Hypothalamus (tissue), 51 donors: ENCODE measurements at regions not wholly inside any gene's neighbourhood (a gene's known extent, or its start where the extent isn't known, plus 50 kb on each side); places are given as distances from the start of the nearest gene placed in this dataset.
"Not testable (repeated sequence)": the region's sequence is repeated elsewhere in the genome, so short reads cannot be mapped to it uniquely, and the experiment has no call there.

Experiments used
- DNase-seq, 51 donors: peaks; one replicate each; lab custom pipeline; 2025; lab: John Stamatoyannopoulos, UW

DNA sequence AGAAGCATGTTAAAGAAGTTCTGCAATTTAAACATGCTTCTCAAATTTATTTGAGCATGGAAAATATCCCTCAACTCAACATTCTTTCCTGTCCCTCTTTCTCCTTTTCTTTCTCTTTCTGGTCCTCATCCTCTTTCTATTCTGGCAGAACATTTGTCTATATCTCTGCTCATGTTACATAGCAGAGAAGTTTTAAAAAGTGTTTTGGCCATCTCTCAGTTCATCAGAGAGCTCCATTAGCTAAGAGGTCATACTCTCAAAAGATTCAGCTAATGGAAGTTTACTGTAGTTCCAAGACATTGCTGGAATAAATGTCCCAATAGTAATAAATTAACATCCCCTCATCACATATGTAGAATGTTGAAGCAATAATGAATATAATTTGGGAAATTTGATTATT, 53.5 kb downstream of the XCL2 start:
- no peak for DNase-seq

DNA sequence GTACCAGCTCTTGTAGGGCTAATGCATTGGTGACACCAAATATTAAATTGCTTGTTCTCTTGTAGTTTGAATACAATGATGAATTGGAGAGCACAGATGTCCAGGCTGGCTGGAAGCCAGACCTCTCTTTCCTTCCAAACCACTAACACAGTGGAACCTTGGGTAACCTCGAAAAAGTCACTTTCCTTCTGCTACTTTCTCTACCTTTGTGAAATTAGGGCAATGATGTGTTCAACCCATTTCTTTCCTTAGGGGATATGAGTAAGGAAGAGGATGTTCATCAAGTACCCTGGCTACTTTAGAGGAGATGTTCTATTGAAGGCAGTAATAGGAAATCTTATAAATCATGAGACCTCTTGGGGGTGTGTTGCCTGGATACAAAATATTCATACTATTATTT, 55.7 kb downstream of the XCL2 start:
- no peak for DNase-seq

DNA sequence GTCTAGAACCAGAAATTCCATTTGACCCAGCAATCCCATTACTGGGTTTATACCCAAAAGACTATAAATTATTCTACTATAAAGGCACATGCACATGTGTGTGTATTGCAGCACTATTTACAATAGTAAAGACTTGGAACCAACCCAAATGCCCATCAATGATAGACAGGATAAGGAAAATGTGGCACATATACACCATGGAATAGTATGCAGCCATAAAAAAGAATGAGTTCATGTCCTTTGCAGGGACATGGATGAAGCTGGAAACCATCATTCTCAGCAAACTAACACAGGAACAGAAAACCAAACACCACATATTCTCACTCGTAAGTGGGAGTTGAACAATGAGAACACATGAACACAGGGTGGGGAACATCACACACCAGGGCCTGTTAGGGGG, 57.0 kb downstream of the XCL2 start:
- DNase-seq, result not testable (repeated sequence)

DNA sequence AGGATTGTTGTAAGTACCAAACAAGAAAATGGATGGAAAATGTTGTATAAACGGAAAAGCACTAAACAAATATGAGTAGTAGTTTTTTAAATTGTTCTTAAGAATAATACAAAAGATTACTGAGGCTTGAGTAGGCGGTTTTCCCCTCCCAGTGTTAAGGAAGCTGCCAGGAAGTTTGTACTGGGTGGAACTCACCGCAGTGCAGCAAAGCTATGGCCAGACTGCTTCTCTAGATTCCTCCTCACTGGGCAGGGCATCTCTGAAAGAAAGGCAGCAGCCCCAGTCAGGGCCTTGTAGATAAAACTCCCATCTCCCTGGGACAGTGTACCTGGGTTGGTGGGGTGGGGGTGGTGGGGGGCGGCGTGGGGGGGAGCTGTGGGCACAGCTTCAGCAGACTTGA, 58.7 kb downstream of the XCL2 start:
- no peak for DNase-seq

DNA sequence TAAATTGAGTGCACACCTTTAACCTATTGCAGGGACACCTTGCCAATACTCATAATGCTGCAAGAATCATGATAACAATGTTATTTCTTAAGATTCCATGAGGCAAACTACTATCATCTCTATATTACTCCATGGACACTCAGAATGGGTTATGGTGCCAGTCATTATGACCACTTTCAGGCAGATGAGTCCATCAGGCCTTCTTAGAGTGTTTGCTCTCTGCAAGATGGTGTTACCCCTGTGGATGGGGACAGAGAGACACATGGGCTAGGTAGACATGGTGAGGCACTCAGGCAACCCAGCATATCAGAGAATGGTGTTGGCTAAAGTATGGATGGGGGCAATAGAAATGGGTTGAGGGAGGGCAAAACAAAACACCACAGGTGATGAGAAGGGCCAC, 59.7 kb downstream of the XCL2 start:
- DNase-seq, result no peak

DNA sequence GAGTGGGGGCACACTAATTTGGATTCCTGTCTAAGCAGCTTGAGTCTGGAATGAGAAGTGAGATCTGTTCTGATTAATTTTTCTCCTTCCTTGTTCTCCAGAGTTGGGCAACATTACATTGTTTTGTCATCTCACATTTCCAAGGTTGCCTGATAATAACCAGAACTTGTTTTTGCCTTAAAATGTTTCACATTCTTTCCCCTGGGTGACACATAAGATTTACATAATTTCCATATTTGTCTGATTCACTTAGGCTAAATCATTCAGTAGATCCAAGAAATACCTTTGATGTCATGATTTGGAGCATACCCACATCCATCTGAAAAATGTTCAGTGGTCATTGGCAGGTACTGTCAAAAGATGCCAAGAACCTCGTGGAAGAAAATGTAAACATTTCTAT, 60.3 kb downstream of the XCL2 start:
- no peak for DNase-seq

DNA sequence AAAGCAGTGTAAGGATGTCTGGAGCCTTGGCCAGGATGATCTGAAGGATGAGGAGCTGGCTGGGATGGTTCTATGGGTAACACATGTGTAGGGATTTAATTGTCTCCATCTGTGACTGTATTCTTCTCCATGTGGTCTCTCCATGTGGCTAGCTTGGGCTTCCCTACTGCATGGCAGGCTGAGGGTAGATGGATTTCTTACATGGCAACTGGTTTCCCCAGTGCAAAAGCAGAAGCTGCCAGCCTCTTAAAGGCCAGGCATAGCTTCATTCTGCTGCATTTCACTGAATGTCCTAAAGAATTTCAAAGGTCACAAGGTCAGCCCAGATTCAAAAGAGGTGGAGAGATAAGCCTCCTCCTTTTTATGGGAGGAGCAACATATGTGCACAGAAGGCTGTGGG, 61.7 kb downstream of the XCL2 start:
- DNase-seq, result no peak

DNA sequence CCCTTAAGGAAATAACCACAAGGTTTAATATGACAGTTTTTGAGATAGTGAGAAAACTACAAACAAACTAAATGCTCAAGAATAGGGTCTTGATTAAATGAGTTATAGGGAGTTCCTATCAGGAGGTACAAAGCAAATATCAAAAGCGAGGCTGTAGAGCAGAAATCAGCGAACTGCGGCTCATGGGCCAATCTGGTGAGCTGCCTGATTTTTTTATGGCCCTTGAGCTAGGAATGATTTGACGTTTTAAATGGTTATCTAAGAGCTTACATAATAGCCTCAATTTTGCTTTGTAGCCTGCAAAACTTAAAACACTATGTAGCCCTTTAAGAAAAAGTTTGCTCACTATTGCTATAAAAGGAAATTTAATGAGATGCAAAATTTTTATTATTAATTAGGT, 62.2 kb downstream of the XCL2 start:
- DNase-seq, result no peak

DNA sequence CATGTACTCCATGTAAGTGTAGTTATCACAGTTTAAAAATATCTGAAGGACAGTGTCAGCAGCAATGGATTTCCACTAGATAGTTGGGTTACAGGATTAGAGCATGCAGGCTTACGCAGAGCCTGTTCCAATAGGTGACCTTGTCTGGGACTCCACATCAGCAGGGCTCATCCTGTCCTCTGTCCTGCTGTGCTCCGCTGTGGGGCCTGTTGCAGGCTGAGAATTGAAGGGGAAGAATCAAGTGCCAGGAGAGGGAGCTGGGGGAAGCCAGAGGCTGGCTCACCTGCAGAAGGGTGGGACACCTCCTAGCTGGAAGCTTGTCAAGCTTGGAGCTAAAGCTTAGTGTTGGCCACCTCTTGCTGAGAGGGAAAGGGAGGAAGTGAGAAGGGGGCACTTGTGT, 62.8 kb downstream of the XCL2 start:
- no peak for DNase-seq

DNA sequence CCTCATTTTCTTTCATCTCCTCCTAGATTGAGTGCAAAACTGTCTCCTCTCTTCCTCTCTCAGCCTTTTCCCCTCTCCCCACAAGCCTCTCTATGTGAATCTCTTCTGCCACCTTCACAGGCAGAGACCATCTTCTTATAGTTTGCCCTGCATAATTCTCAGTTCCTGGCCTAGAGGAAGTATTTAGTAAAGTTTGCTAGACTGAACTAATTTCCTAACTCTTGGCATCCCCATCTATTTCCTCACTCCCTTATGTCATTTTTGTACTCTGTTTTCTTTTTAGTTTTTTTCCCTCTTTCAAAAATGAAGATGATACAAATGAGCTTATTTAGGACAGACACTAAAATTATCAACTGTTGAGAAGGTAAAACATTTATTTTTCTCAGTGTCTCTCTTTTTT, 66.0 kb downstream of the XCL2 start:
- no peak for DNase-seq

DNA sequence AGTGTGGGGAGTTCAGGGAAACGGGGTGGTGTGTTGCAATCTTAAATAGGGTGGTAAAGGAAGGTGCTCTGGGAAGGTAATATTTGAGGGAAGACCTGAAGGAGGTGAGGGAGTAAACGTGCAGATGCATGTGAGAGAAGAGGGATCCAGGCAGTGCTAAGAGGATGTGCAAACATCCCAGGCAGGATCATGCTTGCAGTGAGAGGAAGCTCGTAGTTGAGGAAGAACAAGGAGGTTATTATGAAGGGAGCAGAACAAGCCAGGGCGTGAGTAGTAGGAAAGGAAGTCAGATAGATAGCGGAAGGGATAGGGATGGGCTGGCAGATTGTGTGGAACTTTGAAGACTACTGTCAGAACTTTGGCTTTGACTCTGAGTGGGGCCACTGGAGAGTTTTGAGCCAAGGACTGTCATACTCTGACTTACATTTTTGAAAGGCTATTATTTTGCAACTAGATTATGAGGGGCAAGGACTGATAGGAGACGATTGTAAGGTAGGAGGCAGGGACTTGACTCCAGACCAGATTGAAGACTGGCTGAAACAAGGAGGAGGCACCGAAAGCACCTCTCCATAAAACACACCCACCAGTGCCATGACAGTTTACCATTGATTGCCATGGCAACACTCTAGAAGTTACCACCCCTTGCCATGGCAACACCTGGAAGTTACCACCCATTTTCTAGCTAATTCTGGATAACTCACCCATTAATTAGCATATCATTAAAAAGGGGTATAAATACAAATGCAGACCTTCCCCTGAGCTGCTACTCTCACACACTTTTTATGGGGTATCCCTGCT, 67.0 kb downstream of the XCL2 start:
- DNase-seq, result peak in 1 of 51 donors; percentile 6

DNA sequence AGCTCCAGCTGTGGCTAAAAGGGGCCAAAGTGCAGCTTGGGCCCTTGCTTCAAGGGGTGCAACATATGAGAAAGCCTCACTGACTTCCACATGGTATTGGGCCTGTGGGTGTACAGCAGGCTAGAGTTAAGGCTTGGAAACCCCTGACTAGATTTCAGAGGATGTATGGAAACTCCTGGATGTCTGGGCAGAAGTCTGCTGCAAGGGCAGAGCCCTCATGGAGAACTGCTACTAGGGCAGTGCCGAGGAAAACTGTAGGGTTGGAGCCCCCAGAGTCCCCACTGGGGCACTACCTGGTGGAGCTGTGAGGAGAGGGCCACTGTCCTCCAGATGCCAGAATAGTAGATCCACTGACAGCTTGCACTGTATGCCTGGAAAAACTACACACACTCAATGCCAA, 69.5 kb downstream of the XCL2 start:
- no peak for DNase-seq

DNA sequence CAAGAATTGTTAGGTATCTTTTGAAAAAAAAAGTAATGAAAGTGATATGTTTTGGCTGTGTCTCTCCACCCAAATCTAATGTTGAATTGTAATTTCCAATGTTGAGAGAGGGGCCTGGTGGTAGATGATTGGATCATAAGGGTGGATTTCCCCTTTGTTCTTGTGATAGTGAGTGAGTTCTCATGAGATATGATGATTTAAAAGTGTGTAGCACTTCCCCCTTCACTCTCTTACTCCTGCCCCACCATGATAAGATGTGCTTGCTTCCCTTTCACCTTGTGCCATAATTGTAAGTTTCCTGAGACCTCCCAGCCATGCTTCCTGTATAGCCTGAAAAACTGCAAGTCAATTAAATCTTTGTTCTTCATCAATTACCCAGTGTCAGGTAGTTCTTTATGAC, 70.7 kb downstream of the XCL2 start:
- DNase-seq, result no peak

DNA sequence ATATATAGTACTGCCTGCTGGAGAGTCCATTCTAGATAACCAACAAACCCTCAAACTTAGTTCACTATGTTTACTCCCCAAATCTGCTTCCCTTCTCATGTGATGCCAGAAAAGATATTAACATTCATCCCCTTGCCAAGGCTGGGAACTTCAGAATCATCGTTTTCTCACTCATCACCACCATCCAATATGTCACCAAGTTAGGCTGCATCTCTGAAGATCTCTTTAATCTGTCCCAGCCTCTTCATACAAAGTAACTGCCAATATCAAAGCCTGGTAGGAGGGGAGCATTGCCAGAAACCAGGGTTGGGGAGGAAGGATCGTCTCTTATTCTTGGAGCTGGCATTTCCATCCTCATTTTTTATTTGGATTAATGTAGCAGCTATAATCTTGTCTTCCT, 71.6 kb downstream of the XCL2 start:
- DNase-seq, result no peak

DNA sequence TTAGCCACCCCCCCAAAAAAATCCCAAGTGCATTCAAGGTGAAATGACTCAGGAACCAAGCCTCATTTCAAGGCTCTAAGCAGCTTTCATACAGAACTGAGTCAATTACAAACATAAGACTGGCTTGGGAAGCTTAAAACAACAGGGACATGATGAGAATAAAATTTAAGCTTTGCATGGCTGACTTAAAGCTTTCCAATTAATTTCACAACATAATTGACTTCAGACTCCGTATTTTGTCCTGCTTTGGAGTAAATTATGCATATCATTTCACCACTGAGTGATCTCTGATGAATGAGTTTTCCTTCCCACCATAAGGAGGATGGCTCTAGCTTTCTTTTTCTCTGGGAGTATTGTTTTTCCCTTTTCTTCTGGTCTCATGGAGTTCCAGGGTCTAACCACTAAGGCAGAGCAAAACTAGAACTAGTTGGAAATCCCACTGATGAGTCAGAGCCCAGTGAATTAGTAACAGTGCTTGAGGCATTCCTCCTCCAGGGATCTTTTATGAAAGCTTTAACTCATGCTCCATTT, 72.8 kb downstream of the XCL2 start:
- no peak for DNase-seq

DNA sequence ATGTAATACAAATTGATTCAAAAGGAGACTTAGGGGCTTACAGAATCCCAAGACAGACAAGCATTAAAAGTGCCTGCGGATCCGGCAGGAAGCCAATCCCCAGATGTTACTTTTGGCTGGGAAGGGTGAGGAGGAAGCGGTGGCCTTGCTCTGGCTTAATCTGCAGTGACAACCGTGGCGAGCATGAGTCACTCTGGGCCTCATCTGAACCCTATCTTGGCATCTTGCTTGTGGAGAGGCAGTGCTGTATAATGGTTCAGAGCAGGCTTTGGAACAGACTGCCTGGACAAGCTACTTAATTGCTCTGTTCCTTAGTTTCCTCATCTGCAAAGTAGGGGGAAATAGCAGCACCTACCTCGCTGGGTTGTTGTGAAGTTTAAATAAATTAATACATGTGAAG, 74.1 kb downstream of the XCL2 start:
- DNase-seq, result no peak

DNA sequence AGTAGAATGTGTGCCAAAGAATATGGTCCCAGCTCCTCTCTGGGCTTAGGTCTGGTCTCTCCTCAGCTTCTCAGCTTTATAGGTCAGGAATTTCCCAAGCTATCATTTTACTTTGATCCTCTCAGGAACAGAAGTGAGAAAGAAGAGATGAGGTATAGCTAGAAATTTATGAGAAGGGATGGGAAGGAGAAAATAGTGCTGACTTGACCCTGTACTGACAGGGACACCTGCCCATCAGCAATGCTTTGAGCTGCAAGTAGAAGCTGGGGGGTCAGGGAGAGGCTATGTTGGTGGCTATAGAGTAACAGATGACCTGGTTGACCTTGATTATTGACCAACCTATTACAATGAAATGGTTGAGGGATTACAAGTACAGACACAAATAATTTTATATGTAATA, 75.0 kb downstream of the XCL2 start:
- DNase-seq, result no peak

DNA sequence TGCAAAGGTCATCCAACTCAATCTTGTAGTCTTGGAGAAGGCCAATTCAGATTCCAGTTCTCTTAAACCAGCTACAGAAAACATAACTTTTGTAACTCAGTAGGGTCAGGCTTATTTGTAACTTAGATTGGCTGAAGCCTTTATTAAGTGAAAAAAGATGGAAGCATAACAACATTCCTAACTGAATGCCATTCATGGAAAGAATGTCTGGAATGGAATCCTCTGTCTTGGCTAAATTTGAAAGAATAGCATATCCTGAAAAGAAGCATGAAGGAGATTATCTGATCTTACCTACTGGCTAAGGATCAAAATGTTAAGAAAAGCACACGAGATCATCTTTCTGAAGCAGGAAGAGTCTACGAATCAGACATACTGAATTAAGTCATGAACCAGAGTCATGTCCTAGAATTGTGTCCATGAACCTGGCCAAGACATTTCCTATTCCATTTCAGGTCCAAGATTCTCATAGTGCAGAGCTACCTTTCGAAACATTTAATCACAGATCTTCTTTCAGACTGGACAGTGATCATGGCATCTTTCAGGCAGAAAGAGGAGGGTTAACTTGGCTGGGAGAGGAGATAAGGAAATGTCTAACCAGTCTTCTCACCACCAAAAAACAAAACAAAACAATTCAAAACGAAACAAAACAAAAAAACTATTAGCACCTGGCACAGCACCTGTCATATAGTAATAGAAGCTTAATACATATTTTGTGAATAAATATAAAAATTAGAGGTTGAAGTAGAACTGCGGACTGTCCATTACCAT, 75.6 kb downstream of the XCL2 start:
- DNase-seq, result no peak

DNA sequence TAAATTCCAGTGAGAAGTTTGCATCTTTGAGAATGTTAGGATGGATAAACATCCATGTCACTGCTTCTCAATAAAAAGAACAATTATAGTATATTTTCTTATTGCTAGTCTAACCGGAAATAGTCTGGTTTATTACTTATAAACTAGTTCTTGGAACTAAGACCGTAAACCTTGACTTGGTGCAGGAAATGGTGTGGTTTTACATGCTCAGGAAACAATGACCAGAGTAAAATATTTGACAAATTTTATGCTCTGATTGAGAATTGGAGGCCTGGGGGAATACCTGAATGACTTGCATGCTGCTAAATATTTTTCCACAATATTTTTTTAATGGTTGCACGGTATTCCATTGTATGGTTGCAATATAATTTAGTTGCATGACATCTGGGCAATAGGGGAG, 76.3 kb downstream of the XCL2 start:
- DNase-seq, result no peak

DNA sequence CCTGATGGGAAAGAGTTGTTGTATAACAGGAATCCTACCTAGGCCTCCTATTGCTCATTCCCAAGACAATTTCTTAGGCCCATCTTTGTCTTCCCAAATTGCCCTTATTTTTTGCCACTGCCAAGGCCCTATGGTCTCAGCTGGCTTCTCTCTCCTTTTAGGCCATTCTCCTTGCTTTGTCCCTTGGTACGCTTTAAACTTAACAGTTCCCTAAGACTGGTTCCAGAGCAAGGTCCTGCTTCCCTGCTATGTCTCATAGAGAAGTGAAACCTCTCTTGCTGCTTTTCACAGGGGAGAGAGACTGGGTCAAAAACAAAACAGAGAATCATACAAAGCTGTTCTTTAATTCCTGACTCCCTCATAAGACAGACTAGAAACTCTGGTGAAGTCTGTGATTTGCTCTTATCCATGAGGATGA, 77.1 kb downstream of the XCL2 start:
- peak in 1 of 51 donors; percentile 5 for DNase-seq

DNA sequence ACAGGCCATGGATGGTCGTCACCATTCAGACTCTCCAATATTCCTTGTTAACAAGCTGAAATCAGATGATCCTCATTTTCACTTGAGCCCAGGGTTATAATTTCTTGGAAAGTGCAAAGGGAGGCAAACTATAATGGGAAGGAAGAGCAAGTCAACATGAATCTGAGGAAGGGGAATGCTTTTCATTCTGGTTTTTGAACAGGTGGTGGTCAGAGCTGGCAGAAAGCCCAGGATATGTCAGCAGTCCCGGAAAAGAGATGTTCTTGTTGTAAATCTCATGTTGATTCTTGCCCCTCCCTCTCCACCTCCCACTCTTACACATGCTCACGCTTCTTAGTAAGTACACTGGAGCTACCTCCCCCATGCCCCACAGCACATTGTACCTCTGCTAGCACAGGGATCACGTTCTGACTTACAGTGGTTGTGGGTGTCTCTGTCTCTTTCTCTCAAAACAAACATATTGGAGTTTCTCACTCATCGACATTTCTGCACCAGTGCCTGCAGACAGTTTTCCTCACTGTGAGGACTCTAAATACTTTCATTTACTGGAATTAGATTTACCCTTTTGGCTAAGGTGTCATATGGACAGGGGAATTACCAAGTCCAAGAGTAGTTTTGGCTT, 77.6 kb downstream of the XCL2 start:
- DNase-seq, result peak in 3 of 51 donors; percentile 3 to 21 (median 7)

DNA sequence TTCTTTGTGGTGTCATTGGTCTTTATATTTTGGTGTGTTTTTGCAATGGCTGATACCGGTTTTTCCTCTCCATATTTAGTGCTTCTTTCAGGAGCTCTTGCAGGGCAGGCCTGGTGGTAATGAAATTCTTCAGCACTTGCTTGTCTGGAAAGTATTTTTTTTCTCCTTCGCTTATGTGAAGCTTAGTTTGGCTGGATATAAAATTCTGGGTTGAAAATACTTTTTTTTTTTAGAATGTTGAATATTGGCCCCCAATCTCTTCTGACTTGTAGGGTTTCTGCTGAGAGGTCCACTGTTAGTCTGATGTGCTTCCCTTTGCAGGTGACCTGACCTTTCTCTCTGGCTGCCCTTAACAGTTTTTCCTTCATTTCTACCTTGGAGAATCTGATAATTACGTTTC, 82.7 kb downstream of the XCL2 start:
- DNase-seq, result not testable (repeated sequence)
